Left lung (tissue), 4 donors: ENCODE measurements at regions not wholly inside any gene's neighbourhood (a gene's known extent, or its start where the extent isn't known, plus 50 kb on each side); places are given as distances from the start of the nearest gene placed in this dataset.
"Not testable (repeated sequence)": the region's sequence is repeated elsewhere in the genome, so short reads cannot be mapped to it uniquely, and the experiment has no call there.

Experiments used
- ATAC-seq: fragments of 200-7000 bp; cut with Tn5 transposase; one replicate; pipeline ENCODE4 v1.9.1; 2020; ENCODE audit warnings: moderate library complexity
- DNase-seq, 4 donors: peaks; one replicate each; pipeline ENCODE4 v3.0.0-alpha.2; 2013 to 2020
- H3K27ac ChIP-seq, 2 donors: fragments of 200-600 bp; sonication (generic) in 1 of 2; one replicate each; pipeline versions ENCODE4 v1.5.0 to v1.8.0; 2020 to 2021
- H3K27me3 ChIP-seq, 2 donors: fragments of 200-600 bp; sonication (generic) in 1 of 2; one replicate each; pipeline versions ENCODE4 v1.5.0 to v1.8.0; 2020 to 2021
- H3K36me3 ChIP-seq, 2 donors: fragments of 200-600 bp; sonication (generic) in 1 of 2; one replicate each; pipeline versions ENCODE4 v1.5.0 to v1.8.0; 2020 to 2021
- H3K4me1 ChIP-seq, 2 donors: fragments of 200-600 bp; one replicate each; pipeline ENCODE4 v1.8.0; 2021
- H3K4me3 ChIP-seq, 2 donors: fragments of 200-600 bp; sonication (generic) in 1 of 2; one replicate each; pipeline versions ENCODE4 v1.5.0 to v1.8.0; 2020 to 2021; ENCODE audit warnings: mild to moderate bottlenecking in 1 of 2
- H3K9me3 ChIP-seq, 2 donors: fragments of 200-600 bp; sonication (generic) in 1 of 2; one replicate each; pipeline versions ENCODE4 v1.5.0 to v1.8.0; 2020 to 2021
- intact Hi-C, 2 donors: fragments of 100-400 bp; cut with DNase I; formaldehyde crosslinking; loops; one replicate each; pipeline versions ENCODE4 v1.11.2 to v1.14.2; 2022
- TF ChIP-seq, protein P1 (sequence below), 2 donors: fragments of 200-600 bp; sonication (generic) in 1 of 2; IDR thresholded peaks; one replicate each; pipeline versions ENCODE4 v1.5.0 to v1.8.0; 2021; ENCODE audit warnings: antibody characterized with exemption in 2 of 2
- donor health status: DM: no; HTN: yes; CAD: no.
- donor health status: DM: no; HTN: no; CAD: no.

DNA sequence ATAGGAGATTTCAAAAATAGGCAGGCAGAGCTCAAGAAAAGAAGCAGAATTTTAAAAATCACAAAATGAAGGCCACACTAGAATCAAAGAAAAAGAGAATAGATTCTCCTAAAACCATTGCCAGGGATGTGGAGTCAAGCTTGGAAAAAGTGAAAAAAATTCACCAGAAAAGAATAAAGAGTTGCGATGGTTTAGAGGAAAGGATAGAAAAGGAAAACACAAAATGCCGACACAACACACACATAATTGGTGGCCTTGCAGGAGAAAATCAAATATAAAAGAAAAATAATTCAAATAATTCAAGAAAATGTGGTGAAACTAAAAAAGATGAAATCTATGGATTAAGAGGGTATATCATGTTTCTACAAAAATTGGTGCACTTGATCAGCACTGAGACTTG, 181.6 kb upstream of the C14orf180 start:
- intact Hi-C loops: no loop called here

DNA sequence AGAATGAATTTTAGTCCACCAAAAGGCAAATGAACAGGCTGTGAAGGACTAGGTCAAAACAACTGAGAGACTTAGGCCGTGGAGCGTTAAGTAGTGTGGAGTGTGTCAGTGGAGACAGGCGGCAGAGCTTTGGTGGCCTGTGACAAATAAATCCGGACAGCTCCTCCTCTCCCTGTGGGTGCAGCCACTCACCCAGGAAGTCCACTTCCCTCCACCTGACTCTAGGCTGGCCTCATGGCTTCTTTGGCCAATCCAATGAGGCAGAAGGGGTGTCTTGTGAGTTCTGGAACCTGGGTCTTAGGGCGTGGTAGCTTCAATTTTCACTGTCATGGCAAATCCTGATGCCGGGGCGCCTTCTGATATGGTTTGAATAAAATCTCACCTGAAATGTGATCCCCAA, 180.9 kb upstream of the C14orf180 start:
- Histone ChIP-seq H3K27me3 (peaks cover 0 to 5% of the 10 kb centered on the region in 2 donors), H3K4me3 (no peak overlapping the region), H3K27ac (no peak overlapping the region), H3K36me3 (no peaks in the 10 kb centered on the region), H3K4me1 (peaks cover 0 to 14% of the 10 kb centered on the region in 2 donors), H3K9me3 (peaks cover 0 to 24% of the 10 kb centered on the region in 2 donors)
- ATAC-seq (no peak), DNase-seq (no peak)
- TF ChIP-seq, protein P1, sequence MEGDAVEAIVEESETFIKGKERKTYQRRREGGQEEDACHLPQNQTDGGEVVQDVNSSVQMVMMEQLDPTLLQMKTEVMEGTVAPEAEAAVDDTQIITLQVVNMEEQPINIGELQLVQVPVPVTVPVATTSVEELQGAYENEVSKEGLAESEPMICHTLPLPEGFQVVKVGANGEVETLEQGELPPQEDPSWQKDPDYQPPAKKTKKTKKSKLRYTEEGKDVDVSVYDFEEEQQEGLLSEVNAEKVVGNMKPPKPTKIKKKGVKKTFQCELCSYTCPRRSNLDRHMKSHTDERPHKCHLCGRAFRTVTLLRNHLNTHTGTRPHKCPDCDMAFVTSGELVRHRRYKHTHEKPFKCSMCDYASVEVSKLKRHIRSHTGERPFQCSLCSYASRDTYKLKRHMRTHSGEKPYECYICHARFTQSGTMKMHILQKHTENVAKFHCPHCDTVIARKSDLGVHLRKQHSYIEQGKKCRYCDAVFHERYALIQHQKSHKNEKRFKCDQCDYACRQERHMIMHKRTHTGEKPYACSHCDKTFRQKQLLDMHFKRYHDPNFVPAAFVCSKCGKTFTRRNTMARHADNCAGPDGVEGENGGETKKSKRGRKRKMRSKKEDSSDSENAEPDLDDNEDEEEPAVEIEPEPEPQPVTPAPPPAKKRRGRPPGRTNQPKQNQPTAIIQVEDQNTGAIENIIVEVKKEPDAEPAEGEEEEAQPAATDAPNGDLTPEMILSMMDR (IDR thresholded peaks at IDR 0.05): no peak
- intact Hi-C loops: no loop called here

More for the DNA sequence above, 181.6 kb upstream of the C14orf180 start:
- ATAC-seq (no peak), DNase-seq (no peak)
- no peak overlapping the region for H3K4me3 ChIP-seq
- H3K27me3 ChIP-seq: peaks cover 0 to 3% of the 10 kb centered on the region in 2 donors
- H3K4me1 ChIP-seq: peaks cover 0 to 18% of the 10 kb centered on the region in 2 donors
- H3K27ac ChIP-seq: no peak overlapping the region
- TF ChIP-seq, protein P1 (IDR thresholded peaks at IDR 0.05): no peak
- H3K9me3 ChIP-seq: peaks cover 0 to 24% of the 10 kb centered on the region in 2 donors
- H3K36me3 ChIP-seq: no peaks in the 10 kb centered on the region

DNA sequence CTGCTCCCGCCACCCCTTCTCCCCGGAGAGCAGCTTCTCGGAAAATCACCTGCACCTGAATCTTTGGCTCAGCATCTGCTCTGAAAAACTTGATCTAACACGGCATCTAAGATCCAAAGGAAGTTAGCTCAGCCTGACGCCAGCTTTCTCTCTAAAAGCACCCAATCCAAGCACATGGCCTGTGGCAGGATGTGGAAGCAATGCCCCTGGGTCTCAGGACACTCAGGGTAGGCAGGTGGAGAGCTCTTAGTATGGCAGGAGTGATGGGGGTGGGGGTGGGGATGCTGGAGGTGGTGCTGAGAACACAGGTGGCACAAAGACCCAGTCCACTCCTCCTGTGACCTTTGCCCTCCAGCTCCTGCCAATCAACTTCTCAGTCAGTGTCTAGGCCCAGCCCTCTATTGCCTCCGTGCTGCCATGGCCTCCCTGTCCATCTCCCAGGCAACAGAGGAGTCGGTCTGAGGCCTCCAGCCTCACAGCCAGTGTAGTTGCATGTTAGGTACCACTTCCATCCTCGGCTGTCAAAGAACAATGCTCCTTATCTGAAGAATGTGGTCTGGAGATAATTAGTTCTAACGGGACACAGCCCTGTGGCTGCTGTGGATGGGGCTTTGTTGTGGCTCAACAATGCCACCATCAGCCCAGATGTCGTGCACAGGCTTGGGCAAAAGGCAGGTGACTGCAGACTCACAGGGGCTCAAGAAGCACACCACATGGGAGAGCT, 180.0 kb upstream of the C14orf180 start:
- intact Hi-C loops: no loop called here
- DNase-seq (no peak), ATAC-seq (no peak)
- Histone ChIP-seq H3K27ac (no peak overlapping the region), H3K27me3 (peaks cover 0 to 5% of the 10 kb centered on the region in 2 donors), H3K9me3 (peaks cover 0 to 24% of the 10 kb centered on the region in 2 donors), H3K4me1 (peaks cover 0 to 4% of the 10 kb centered on the region in 2 donors), H3K36me3 (no peaks in the 10 kb centered on the region), H3K4me3 (no peak overlapping the region)
- TF ChIP-seq, protein P1 (IDR thresholded peaks at IDR 0.05): no peak

DNA sequence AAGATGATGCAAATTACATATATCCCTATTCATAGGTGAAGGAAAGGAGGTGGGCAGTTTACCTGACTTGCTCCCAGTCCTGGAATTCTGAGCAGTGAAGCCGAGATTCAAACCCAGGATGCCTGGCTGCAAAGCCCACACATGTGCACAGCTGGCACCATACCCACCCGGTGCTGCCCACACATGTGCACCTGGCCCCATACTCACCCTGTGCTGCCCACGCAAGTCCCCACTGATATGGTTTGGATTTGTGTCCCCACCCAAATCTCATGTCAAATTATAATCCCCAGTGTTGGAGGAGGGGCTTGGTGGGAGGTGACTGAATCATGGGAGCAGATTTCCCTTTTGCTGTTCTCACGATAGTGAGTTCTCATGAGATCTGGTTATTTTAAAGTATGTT, 179.2 kb upstream of the C14orf180 start:
- intact Hi-C loops: no loop called here
- H3K4me3 ChIP-seq: no peak overlapping the region
- H3K27me3 ChIP-seq: peaks cover 0 to 5% of the 10 kb centered on the region in 2 donors
- no peaks in the 10 kb centered on the region for H3K36me3 ChIP-seq
- ATAC-seq: no peak
- no peak for DNase-seq
- TF ChIP-seq, protein P1 (IDR thresholded peaks at IDR 0.05): no peak
- H3K27ac ChIP-seq: no peak overlapping the region
- peaks cover 0 to 24% of the 10 kb centered on the region in 2 donors for H3K9me3 ChIP-seq
- H3K4me1 ChIP-seq: no peaks in the 10 kb centered on the region

DNA sequence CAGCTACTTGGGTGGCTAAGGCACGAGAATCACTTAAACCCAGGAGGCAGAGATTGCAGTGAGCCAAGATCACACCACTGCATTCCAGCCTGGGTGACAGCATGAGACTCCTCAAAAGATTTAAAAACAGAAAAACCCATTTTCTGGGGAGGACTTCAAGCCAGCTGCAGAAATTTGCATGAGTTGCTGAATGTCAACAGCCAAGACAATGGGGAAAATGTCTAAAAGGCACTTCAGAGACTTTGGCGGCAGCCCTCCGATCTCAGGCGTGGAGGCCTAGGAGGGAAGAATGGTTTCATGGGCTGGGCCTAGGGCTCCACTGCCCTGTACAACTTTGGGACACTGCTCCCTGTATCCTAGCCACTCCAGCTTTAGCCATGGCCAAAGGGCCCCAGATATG, 177.8 kb upstream of the C14orf180 start:
- Histone ChIP-seq H3K9me3 (peaks cover 0 to 21% of the 10 kb centered on the region in 2 donors), H3K27me3 (peaks cover 0 to 5% of the 10 kb centered on the region in 2 donors), H3K4me1 (no peaks in the 10 kb centered on the region), H3K4me3 (no peak overlapping the region), H3K27ac (no peak overlapping the region), H3K36me3 (no peaks in the 10 kb centered on the region)
- ATAC-seq: no peak
- intact Hi-C loops: no loop called here
- no peak for DNase-seq
- TF ChIP-seq, protein P1 (IDR thresholded peaks at IDR 0.05): no peak

DNA sequence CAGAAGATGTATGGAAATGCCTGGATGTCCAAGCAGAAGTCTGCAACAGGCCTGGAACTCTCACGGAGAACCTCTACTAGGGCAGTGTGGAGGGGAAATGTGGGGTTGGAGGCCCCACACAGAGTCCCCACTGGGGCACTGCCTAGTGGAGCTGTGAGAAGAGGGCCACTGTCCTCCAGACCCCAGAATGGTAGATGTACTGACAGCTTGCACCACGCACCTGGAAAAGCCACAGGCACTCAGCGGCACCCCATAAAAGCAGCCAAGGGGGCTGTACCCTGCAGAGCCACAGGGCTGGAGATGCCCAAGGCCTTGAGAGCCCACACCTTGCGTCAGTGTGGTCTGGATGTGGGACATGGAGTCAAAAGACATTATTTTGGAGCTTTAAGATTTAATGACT, 177.3 kb upstream of the C14orf180 start:
- intact Hi-C loops, ATAC-seq, H3K27ac ChIP-seq, H3K4me3 ChIP-seq, DNase-seq, H3K36me3 ChIP-seq, H3K27me3 ChIP-seq, H3K4me1 ChIP-seq: not testable (repeated sequence)
- H3K9me3 ChIP-seq: peaks cover 0 to 16% of the 10 kb centered on the region in 2 donors
